ENCODE measurements at regions not wholly inside any gene's neighbourhood (a gene's known extent, or its start where the extent isn't known, plus 50 kb on each side); places are given as distances from the start of the nearest gene placed in this dataset.

DNA sequence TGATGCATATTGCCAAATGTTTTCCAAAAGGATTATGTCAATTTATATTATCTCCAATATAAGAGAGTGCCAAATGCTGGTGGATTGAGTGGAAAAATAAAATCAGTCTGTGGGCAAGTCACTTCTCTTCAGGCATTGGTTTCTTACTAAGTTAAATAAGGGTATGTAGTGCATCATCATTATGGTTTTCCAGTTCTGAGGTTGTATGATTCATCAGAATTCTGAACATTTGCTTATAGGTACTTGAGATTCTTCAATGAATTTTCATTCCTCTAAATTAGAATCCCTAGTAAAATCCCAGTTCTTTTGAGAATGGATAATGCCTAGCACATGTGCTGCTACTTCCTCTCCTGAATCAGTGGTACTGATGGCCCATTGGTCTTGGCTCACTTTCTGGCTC lies 188.9 kb upstream of the OSR1 start:
- no peak for TF ChIP-seq POLR2A (IDR thresholded peaks at IDR 0.05; ENCODE audit: extremely low read depth, insufficient read length)
- TF ChIP-seq, protein P1, sequence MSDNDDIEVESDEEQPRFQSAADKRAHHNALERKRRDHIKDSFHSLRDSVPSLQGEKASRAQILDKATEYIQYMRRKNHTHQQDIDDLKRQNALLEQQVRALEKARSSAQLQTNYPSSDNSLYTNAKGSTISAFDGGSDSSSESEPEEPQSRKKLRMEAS (IDR thresholded peaks at IDR 0.05; ENCODE audit: low read depth, low read length), result no peak
- TF ChIP-seq MYC (IDR thresholded peaks at IDR 0.05; ENCODE audit: low read depth, low read length), result no peak
- TF ChIP-seq, protein P2, sequence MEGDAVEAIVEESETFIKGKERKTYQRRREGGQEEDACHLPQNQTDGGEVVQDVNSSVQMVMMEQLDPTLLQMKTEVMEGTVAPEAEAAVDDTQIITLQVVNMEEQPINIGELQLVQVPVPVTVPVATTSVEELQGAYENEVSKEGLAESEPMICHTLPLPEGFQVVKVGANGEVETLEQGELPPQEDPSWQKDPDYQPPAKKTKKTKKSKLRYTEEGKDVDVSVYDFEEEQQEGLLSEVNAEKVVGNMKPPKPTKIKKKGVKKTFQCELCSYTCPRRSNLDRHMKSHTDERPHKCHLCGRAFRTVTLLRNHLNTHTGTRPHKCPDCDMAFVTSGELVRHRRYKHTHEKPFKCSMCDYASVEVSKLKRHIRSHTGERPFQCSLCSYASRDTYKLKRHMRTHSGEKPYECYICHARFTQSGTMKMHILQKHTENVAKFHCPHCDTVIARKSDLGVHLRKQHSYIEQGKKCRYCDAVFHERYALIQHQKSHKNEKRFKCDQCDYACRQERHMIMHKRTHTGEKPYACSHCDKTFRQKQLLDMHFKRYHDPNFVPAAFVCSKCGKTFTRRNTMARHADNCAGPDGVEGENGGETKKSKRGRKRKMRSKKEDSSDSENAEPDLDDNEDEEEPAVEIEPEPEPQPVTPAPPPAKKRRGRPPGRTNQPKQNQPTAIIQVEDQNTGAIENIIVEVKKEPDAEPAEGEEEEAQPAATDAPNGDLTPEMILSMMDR (IDR thresholded peaks at IDR 0.05; ENCODE audit: low read depth, low read length), result no peak
- H3K4me3 ChIP-seq (ENCODE audit: low read depth, low read length), result no peak overlapping the region
- no peak for DNase-seq (ENCODE audit: low read depth)

DNA sequence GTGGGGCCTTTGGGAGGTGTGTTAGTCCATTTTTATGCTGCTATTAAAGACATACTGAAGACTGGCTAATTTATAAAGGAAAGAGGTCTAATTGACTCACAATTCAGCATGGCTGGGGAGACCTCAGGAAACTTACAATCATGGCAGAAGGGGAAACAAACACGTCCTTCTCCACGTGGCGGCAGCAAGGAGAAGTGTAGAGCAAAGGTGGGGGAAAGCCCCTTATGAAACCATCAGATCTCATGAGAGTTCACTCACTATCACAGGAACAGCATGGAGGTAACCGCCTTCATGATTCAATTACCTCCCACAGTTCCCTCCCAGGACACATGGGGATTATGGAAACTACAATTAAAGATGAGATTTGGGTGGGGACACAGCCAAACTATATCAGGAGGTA lies 187.1 kb upstream of the OSR1 start:
- DNase-seq (ENCODE audit: low read depth), result no peak
- TF ChIP-seq, protein P1 (IDR thresholded peaks at IDR 0.05; ENCODE audit: low read depth, low read length), result no peak
- no peak for TF ChIP-seq MYC (IDR thresholded peaks at IDR 0.05; ENCODE audit: low read depth, low read length)
- no peak for TF ChIP-seq POLR2A (IDR thresholded peaks at IDR 0.05; ENCODE audit: extremely low read depth, insufficient read length)
- TF ChIP-seq, protein P2 (IDR thresholded peaks at IDR 0.05; ENCODE audit: low read depth, low read length), result no peak
- no peak overlapping the region for H3K4me3 ChIP-seq (ENCODE audit: low read depth, low read length)

DNA sequence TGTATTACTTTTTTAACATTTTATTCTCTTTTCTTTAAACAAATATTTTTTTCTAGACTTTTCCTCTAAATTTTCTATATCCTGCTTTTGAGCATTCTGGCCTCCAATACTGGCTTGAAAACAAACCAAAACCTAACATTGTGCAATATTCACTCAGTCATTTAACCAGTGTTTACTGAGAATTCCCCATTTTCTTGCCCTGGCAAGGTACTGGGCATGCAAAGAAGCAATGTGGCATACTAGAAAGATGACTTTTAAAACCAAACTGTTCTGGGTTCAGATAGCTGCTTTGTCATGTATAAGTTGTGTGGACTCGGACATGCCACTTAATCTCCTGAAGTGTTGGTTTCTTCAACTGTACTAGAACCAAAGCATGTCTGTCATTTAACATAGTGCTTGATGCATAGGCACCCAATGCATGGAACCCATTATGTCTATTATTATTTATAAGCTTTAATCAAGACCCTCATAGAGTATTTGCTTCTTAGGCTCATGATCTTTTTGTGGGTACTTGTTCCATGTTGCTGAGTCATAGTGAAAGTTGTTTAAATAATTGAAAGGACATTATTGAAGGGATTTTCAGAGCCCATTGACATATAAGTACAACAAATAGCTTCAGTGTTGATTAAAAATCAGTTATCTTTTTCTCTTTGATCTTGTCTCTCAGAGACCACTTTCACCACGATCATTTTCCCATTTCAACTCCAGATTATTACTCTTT lies 185.4 kb upstream of the OSR1 start:
- DNase-seq (ENCODE audit: low read depth), result no peak
- TF ChIP-seq POLR2A (IDR thresholded peaks at IDR 0.05; ENCODE audit: extremely low read depth, insufficient read length) (no peak), MYC (IDR thresholded peaks at IDR 0.05; ENCODE audit: low read depth, low read length) (no peak)
- TF ChIP-seq, protein P1 (IDR thresholded peaks at IDR 0.05; ENCODE audit: low read depth, low read length), result no peak
- TF ChIP-seq, protein P2 (IDR thresholded peaks at IDR 0.05; ENCODE audit: low read depth, low read length), result no peak
- no peak overlapping the region for H3K4me3 ChIP-seq (ENCODE audit: low read depth, low read length)

DNA sequence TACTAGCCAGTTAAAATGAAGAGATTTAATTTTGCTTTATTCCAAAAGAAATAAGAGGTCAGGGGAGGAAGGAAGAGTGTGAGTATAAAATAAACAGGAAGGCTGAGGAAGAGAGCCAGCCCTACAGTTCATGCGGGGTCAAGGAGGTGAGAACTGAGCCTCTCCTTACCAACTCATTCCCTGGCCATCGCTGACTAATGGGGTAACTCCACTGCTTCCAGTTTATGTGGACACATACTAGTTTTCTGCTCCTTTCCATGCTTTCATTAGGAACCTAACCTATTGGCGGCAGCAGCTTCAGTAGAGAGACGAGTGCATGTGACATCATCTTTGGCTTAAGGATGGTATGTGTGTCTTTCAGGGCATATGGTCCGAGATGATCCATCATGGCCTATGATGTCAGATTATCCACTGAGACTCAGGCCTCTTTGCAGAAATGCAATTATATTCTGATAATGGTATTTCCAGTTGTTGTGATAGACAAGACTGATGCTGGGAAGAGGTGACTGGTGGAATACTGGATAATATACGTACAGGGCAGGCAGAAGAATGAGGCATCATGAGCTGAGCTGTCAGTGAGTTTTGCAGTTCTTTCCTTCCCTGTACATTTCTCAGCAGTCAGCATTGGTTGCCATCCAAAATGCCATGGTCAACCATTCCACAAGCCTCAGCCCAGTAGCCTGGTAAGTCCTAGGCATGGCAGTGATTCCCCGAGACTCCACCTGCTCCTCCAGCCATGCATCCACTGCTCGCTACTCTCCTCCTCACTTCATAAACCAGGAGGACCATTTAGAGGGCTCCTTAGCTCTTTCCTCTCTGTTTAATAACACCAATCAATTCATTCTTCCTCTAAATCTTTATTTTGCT lies 184.6 kb upstream of the OSR1 start:
- TF ChIP-seq, protein P2 (IDR thresholded peaks at IDR 0.05; ENCODE audit: low read depth, low read length), result no peak
- TF ChIP-seq MYC (IDR thresholded peaks at IDR 0.05; ENCODE audit: low read depth, low read length), result no peak
- H3K4me3 ChIP-seq (ENCODE audit: low read depth, low read length), result no peak overlapping the region
- DNase-seq (ENCODE audit: low read depth), result no peak

DNA sequence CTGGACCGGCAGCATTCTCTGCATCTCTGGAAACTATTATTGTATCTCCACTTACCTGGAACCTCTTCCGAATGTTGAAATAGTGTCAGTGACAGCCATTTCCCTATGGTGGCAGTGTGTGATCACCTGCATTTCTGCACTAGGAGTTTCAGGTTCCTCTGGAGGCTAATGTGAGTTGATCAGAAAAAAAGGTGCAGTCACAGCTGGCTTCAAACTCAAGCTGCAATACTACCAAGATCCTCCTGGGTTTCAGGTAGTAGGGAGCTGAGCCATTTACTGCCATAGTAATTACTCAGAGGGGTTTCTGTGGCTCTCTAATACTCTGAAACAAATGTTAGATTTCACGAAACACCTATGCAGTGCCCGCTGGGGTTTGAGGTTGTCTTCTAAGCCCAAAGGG lies 183.5 kb upstream of the OSR1 start:
- H3K4me3 ChIP-seq (ENCODE audit: low read depth, low read length), result no peak overlapping the region
- DNase-seq (ENCODE audit: low read depth), result no peak
- TF ChIP-seq, protein P1 (IDR thresholded peaks at IDR 0.05; ENCODE audit: low read depth, low read length), result no peak
- TF ChIP-seq, protein P2 (IDR thresholded peaks at IDR 0.05; ENCODE audit: low read depth, low read length), result no peak
- TF ChIP-seq MYC (IDR thresholded peaks at IDR 0.05; ENCODE audit: low read depth, low read length), result no peak
- no peak for TF ChIP-seq POLR2A (IDR thresholded peaks at IDR 0.05; ENCODE audit: extremely low read depth, insufficient read length)
